ENCODE measurements at regions not wholly inside any gene's neighbourhood (a gene's known extent, or its start where the extent isn't known, plus 50 kb on each side); places are given as distances from the start of the nearest gene placed in this dataset.

- no peak for DNase-seq
Observed at GRCh38 chr20:19807946-19808330, 49.9 kb downstream of the RIN2 start.

DNA sequence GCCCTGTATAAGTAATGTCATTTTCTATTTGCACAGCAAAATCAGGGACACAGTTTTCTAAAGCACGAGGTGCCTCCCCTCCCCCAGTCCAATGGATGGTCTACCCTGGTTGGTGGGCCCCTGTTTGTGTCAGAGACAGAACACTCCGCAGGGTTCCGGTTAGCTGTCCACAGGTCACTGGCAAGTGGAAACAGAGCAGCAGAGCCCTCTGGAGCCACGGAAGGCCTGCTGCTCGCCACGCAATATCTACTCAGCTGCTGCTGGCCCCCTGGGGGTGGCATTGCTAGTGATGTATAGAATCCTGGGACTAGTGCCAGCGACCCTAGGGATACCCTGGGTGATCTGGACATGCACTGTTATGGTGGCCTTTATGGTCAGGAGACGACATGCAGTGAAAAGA is 50.4 kb downstream of the RIN2 start:
- no peak for DNase-seq

- DNase-seq: no peak
Observed at GRCh38 chr20:19809505-19809904, 51.4 kb downstream of the RIN2 start.

- no peak for DNase-seq
Observed at GRCh38 chr20:19811231-19811630, 53.2 kb downstream of the RIN2 start.

GRCh38 chr20:19812056-19812455 is 54.0 kb downstream of the RIN2 start:
- no peak for DNase-seq

DNA sequence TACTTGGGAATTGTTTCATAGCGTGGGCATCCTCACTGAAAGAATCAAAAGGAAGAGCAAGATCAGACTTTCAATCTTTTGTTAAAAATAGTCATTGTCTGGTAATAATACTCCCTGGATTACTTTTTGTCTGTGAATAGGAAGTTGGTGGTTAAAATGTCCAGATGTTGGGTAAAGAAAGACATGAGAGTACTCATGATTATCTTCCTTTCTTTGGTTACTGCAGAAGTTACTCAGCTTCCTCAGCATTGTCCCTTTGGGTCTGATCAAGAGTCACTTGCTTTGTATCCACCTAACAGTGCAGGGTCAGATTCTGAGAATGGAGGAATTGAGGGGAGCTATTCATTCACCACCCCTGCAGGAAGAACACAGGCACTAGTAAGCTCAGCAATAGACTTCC is 54.6 kb downstream of the RIN2 start:
- DNase-seq: no peak

DNA sequence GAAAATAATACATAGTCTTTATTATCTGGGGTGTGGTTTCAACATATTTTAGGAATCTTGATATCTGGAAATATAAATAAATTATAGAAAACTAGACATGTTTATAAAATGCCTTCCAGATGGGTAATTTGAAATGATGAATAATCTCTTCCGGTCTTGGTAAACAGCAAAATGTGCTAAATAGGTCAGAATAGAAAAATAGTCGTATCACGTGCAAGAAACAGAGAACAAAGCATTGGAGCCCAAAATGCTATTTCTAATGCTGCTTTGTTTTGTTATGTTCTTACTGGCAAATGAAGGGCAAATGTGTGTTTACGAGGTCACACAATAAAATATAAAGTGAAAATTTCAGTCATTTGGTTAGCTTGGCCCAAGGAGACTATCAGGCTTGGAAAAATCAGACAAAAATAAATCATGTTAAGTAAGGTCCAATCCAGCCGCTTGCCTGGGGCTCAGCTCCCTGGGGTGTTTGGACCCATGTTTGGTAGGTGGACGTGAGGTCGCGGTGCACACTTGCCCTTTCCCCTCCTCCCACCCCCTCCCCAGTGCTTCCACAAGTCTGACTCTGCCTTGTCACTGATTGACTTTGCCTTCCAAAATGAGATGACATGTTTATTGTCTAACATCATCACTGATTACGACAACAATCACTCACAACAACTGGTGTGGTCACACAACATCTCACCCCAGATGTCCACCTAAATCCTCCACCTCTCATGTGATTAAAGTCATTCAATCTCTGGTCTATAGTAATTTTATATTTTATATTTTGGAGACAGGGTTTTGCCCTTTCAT is 56.0 kb downstream of the RIN2 start:
- no peak for DNase-seq

DNA sequence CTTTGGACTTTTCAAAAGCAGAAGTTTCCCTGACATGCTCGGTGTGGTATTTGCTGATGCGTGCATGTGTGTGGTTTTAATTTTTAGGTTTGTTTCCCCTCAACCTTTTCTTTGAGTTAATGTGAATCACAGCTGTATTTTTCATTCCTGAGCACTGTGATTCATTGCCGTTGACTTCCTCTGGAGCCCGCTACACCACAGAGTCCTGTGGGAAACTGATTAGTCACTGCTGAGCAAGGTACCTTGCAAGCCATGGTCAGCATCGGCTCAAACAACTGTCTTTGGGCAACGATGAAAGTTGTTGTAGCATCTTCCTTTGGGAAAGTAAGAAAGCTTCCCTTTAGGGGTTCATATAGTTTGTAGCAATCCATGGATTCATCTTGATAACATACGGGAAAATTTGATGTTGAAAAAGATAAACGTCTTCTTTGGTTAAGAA is 57.5 kb downstream of the RIN2 start:
- no peak for DNase-seq

DNA sequence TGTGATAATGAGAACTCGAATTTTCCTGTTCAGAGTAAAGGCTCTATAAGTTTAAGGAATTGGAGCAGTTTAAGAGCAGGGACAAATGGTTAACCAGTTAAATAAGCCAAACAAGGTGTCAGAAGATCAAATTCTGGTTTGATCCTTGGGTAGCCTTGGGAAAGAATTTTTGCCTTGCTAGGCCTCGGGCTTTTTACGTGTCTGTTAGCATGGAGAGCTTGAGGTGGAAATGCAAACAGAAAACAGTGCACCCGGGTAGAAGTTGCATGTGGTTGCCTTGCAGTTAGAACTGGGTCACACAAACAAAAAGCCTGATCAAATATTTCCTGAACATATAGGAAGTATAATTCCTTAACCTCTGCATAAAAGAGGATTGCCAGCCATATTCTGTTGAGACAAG is 58.3 kb downstream of the RIN2 start:
- DNase-seq: no peak

- DNase-seq: no peak
Observed at GRCh38 chr20:19817017-19817416, 59.0 kb downstream of the RIN2 start.

DNA sequence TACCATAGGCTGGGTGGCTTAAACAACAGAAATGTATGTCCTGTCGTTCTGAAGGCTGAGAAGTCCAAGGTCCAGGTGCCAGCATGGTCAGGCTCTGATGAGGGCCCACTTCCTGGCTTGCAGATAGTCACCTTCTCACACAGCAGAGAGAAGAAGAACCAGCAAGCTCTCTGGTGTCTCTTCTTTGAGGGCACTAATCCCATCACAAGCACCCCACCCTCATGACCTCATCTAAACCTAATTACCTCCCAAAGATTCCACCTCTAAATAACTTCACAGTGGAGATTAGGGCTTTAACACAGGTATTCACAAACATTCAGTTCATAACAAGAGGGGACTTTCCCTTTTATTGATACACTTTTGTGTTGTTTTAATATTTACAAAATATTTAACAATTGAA is 61.1 kb downstream of the RIN2 start:
- DNase-seq: no peak

DNA sequence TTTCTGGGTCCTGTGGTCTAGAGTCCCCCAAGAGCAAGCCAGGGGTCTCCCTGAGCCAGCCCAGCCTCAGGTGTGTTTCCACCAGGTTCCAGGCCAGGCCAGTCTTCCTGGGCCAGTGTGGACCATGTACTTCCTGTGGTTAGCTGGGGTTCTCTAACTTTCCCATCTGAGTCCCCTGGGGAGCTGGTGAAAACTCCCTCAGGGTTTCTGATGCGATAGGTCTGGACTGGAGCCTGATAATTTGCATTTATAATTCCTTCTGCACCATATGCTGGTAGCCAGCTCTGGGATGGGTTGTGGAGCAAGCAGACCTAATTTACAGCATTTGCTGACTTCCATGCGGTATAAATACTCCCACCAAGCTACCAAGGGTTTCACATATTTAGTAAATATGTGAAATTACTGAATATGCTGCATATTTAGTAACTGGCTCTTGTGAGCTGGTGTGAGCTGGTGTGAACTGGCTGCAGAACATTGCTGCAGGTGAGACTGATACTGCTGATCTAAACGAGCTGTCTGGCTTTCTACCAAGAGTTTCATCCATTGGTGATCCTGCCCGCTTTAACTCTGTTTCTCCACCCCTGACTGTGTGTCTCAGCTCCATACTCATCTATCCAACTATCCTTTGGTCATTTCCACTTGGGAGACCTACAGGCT is 62.6 kb downstream of the RIN2 start:
- no peak for DNase-seq

DNA sequence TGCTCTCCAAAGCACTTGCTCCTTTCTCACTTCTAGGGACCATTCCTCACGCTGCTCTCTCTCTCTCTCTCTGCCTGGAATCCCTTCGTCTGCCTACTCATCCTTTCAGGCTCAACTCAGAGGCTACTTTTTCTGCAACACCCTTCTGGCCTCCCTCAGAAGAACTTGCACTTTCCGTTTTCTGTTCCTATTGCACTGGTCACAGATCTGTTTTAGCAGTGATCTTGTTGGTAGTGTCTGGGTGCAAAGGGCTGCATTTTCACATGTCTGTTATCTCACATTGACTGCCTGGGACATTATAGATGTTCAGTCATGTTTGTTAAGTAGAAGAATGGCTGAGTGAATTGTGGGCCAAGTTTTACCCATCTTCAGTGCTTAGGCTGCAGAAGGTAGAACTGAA is 63.5 kb downstream of the RIN2 start:
- no peak for DNase-seq

DNA sequence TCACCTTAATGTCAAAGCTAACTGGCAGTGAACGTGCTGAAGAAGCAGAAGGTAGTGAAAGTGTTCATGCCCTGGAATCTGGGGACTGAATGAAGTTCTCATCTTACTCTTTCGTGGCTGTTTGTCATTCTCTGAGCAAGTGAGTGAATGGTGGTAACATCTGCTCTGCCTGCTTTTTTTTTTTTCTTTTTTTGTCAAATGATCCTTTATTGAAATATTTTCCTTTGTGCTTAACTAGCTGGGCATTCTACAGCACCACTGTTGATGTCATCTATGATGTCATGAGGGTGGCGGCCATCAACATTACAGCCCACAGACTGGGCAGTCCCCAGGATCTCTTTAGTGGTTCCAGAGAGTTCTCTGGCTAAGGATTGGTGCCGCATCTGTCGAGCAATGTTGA is 65.2 kb downstream of the RIN2 start:
- DNase-seq: no peak

DNA sequence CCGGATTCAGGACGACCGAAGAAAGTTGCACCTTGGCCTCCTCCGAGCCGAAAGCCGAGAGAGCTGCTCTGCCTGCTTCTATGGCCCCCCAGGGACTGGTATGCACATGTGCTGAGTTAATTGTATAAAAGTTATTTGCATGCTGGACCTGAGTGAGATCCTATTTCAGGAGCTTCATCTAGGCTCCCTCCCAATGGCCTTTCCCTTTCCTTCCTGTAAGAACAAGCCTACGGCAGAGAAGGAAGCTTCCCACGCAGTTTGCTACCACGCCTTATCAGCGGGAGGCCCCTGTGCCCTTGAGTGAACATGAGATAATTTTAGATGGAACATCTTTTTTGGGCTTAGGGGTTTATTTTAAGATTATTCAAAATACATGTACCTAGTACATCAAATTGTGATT is 65.9 kb downstream of the RIN2 start:
- DNase-seq: no peak

GRCh38 chr20:19824861-19825260 is 66.8 kb downstream of the RIN2 start:
- no peak for DNase-seq

DNA sequence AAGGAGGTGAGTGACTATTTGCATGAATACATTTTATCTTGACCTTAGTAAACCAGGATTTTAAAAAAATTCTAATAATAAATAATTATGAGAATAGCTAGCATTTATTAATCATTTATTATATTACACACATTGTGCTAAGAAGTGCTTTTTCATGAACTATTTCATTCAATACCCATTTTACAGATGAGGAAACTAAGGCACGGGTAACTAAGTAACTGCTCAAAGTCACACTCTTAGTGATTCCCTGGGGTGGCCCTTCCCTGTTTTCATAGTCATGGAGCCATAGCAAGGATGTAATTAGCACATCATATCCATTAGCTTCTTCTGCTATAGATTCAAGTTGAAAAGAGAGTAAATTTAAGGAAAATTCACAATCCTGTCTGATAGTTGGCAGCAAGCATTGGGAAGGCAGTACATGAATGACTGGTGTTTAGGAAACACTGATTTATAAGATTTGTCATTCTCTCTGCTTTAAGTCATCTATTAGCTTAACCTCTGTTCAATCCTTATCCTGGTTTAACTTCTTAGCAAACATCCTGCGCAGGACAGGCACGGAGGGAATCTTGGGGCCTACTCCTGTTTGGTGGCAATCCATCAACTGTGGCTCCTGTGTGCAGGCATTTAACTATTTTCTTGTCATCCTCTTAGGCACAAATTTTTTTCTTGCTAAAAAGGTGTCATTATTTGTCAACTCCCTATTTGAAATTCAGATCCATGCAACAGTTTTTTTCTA is 68.3 kb downstream of the RIN2 start:
- no peak for DNase-seq

DNA sequence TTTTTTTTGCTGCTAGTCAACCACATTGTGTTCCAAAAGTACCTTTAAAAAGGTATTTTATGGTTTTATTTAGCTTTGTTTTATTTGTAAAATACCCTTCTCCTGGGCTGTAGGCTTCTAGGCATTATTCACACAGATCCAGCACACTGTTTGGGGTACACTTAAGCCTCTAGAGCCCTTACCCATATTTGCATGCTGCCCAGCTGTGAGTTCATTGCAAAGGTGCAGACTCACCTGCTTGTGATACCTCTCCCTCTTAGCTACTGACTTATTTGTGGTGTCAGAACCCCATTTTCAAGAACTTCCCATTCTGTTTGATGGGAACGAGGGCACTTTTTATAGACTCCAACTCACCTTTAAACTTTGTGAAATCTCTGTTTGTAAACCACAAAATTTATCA is 69.8 kb downstream of the RIN2 start:
- no peak for DNase-seq

- DNase-seq: no peak
Observed at GRCh38 chr20:19828232-19828631, 70.2 kb downstream of the RIN2 start.

DNA sequence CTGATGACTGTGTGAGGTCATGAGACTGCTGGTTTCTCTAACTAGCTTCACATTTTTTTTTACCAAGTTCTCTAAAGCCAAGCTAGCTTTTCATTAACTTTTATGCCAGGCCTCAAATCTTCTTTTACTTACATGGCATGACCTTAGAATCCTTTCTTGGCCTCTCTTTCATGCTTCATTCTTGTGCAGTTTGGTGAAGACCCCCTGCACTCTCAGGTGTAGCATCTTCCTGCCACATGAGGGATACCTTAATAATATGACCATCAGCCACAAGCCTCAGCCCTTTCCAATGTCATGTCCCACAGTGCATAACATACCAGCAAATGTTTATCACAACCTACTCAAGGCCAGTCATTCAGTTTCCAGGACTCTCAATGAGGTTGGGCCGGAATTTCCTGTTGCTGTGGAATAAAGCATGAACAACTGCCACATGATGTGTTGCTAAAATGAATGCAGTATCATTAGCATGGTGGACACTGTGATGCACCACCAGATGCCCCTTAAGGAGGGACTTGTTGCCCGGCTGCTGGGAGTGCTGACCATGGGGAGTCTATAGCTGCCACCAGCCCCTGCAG is 72.2 kb downstream of the RIN2 start:
- DNase-seq: no peak

- no peak for DNase-seq
Observed at GRCh38 chr20:19832875-19833274, 74.8 kb downstream of the RIN2 start.

GRCh38 chr20:19833395-19833794 is 75.3 kb downstream of the RIN2 start:
- DNase-seq: no peak

DNA sequence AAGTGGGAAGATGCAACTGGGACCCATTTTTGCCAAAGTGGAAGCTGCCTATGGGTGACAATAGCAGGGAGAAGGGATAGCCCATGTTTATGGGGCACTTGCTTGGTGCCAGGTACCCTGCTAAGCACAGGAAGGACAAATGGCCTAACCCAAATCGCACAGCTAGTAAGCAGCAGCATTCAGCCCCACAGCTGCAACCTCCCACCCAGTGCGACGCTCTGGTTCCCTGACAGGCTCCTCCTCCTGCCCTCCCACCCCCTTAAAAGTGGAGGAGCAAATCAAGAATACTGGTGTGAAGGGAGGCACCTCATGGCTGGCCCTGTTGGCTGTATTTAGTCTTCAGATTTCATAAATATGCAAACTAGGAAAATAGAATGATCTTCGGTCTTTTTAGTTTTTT is 76.2 kb downstream of the RIN2 start:
- no peak for DNase-seq

GRCh38 chr20:19834783-19835182 is 76.7 kb downstream of the RIN2 start:
- DNase-seq: no peak
